Suppressor macrophage (primary cell): ENCODE measurements at regions not wholly inside any gene's neighbourhood (a gene's known extent, or its start where the extent isn't known, plus 50 kb on each side); places are given as distances from the start of the nearest gene placed in this dataset.
A peak's percentile ranks its signal among the peaks of the same experiment; 100 is the strongest.

Source experiments
- DNase-seq, 4 experiments: peaks; one replicate each; pipeline ENCODE4 v3.0.0-alpha.2; 2020 to 2022

DNA sequence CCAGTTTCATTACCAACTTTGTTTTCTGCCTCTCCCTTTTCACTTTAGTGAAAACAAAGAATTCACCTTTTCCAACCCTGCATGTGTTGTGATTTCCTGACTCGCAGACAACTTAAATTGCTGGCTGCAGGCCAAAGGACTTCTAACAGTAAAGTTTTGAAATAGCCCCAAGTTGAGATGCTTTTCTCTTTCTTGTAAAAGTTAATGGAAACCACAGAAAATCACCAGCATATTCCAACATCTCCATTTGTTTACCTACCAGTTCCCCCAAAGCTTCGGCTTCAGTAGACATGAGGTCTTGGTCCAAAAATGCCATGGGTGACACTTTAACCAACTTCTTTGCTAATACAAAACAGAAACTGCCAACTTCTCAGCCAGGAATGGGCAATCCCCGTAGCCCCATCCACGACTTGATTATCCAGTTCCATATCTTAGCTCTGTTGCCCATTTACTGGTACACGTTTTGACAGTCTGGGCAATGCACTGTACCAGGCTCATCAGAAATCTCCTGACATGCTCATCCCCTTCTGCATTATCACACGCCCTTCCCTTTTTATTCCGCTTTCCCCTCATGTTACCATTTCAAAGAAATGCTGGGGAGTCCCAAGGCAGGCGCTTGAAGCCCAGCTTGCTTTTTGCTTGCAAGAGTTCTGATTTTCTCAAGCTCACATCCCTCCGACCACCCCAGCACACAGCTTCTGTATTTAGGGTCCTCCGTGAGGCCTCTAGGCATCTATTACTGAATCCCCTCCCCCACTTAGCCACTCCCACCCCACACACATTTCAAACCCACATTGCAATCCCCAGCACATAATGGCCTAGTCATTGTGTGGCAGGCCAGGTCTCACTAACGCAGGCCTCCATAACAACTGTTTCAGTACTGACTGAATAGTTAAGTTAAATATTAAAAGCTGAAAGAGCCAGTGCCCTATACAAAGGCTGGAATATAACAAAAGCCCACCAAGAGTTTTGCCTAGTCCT is 137.9 kb upstream of the S100G start:
- DNase-seq = no peak

DNA sequence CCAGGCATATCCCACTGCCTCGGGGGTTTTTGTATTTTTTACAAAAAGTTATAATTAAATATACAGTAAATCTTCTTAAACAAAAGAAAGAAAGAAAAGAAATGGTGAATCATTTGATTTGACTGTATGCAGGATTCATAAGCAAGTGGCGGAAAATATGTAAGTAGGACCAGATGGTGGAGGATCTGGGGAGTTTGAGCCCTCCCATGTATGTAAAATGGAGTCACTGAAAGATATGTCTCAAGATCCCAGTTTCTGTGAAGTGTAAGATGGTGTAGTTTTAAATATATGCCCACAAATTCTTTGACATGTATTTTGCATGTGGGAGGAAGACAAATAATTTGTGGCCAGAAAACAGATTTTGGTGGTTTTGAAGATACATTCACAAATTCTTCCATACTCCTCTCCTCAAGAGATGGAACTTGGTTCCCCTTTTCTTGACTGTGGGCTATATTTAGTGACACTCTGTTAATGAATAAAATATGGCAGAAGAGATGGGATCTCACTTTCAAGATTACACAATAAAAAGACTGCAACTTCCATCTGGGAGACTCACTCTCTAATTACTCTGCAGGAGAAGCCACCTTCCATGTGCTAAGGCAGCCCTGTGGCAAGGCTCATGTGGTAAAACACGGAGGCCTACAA is 133.6 kb upstream of the S100G start:
- no peak for DNase-seq

GRCh38 chrX:16517039-16517605 is 132.8 kb upstream of the S100G start:
- no peak for DNase-seq

GRCh38 chrX:16518131-16518530 is 131.8 kb upstream of the S100G start:
- no peak for DNase-seq

DNA sequence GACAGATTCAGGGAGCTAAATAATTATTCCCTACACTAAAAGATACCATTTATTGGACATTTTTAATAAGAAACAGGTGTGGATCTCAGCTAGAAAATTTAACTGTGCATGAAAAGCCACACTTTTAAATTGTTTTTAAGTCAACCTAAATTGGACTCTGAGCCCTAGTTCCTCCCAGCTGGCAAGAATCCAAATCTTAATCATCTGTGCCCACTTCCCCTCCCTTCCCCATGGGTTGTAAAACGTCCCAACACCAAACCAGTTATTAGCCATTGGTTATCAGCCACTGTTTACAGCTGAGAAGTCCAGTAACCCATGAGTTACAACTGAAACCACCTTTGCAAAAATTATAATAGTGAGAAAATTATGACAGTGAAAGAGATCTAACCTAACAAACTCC is 125.6 kb upstream of the S100G start:
- peak in 2 of 4 experiments; percentile 10 to 34 for DNase-seq

- no peak for DNase-seq
These were observed 124.0 kb upstream of the S100G start for GRCh38 chrX:16526003-16526402.

- DNase-seq = peak in 2 of 4 experiments; percentile 2 to 4
These were observed 121.3 kb upstream of the S100G start for GRCh38 chrX:16528620-16529019.
